ENCODE measurements at regions not wholly inside any gene's neighbourhood (a gene's known extent, or its start where the extent isn't known, plus 50 kb on each side); places are given as distances from the start of the nearest gene placed in this dataset.

DNA sequence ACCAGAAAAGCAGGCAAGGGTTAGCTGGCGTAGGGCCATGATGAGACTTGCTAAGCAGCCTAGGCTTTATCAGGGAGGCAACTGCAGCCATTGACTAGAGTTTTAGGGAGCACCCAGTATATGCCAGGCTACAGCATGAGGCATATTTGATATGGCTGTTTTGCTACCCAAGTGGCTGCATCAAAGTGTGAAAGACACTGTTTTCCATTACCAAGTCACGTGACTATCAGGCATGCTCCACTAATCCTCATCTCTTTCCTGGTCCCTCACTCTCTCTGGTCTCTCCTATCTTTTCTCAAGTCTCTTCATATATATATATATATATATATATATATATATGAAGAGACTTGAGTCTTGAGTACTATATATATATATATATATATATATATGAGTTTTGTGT, 206.7 kb upstream of the POU3F1 start:
- ChIA-PET CTCF (no interaction called here), POLR2A (no interaction called here)
- TF ChIP-seq, protein P1, sequence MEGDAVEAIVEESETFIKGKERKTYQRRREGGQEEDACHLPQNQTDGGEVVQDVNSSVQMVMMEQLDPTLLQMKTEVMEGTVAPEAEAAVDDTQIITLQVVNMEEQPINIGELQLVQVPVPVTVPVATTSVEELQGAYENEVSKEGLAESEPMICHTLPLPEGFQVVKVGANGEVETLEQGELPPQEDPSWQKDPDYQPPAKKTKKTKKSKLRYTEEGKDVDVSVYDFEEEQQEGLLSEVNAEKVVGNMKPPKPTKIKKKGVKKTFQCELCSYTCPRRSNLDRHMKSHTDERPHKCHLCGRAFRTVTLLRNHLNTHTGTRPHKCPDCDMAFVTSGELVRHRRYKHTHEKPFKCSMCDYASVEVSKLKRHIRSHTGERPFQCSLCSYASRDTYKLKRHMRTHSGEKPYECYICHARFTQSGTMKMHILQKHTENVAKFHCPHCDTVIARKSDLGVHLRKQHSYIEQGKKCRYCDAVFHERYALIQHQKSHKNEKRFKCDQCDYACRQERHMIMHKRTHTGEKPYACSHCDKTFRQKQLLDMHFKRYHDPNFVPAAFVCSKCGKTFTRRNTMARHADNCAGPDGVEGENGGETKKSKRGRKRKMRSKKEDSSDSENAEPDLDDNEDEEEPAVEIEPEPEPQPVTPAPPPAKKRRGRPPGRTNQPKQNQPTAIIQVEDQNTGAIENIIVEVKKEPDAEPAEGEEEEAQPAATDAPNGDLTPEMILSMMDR (IDR thresholded peaks at IDR 0.05; ENCODE audit: insufficient read depth, low read length, missing control alignments) = no peak

DNA sequence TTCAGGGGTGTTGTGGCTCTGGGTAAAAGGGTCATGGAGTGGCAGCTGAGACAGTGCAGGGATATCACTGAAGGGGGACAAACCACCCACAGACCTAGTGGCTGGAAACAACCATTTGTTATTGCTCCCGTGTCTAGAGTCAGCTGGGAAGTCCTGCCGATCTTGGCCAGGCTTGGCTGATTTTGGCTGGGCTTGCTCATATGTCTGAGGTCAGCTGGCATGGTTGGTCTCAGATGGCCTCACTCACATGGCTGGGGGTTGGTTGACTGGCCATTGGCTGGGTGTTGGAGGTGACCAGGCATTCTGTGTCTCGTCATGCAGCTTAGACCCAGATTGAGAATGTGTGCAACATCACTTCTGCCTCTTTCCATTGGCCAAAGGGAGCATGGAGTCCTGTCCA, 203.8 kb upstream of the POU3F1 start:
- DNase-seq (ENCODE audit: low read depth, low spot score) = no peak
- TF ChIP-seq, protein P1 (IDR thresholded peaks at IDR 0.05; ENCODE audit: insufficient read depth, low read length, missing control alignments) = no peak
- CTCF ChIA-PET = no interaction called here
- POLR2A ChIA-PET = no interaction called here
- no peak overlapping the region for H3K4me3 ChIP-seq (ENCODE audit: low read depth, low read length)

More for the DNA sequence above, 206.7 kb upstream of the POU3F1 start:
- no peak overlapping the region for H3K4me3 ChIP-seq (ENCODE audit: low read depth, low read length)
- DNase-seq (ENCODE audit: low read depth, low spot score) = no peak

DNA sequence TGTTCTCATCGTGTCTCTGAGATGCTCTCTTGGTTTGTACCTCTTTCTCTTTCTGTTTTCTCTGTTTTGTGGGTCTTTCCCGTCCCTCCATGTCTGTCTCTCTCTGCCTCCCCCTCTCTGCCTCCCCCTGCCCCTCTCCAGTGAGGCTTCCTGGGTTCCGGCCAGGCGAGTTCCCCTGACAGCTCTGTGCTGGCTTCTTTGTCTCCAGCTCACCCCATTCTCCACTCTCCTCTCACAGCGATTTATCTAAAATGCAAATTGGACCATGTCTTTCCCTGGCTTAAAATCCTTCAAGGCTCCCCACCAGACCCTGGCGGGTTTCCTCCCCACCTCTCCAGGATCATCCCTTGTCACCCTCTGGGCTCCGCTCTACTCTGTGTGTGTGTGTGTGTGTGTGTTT, 202.4 kb upstream of the POU3F1 start:
- POLR2A ChIA-PET = no interaction called here
- DNase-seq (ENCODE audit: low read depth, low spot score) = no peak
- CTCF ChIA-PET = no interaction called here
- TF ChIP-seq, protein P1 (IDR thresholded peaks at IDR 0.05; ENCODE audit: insufficient read depth, low read length, missing control alignments) = no peak
- H3K4me3 ChIP-seq (ENCODE audit: low read depth, low read length) = no peak overlapping the region

DNA sequence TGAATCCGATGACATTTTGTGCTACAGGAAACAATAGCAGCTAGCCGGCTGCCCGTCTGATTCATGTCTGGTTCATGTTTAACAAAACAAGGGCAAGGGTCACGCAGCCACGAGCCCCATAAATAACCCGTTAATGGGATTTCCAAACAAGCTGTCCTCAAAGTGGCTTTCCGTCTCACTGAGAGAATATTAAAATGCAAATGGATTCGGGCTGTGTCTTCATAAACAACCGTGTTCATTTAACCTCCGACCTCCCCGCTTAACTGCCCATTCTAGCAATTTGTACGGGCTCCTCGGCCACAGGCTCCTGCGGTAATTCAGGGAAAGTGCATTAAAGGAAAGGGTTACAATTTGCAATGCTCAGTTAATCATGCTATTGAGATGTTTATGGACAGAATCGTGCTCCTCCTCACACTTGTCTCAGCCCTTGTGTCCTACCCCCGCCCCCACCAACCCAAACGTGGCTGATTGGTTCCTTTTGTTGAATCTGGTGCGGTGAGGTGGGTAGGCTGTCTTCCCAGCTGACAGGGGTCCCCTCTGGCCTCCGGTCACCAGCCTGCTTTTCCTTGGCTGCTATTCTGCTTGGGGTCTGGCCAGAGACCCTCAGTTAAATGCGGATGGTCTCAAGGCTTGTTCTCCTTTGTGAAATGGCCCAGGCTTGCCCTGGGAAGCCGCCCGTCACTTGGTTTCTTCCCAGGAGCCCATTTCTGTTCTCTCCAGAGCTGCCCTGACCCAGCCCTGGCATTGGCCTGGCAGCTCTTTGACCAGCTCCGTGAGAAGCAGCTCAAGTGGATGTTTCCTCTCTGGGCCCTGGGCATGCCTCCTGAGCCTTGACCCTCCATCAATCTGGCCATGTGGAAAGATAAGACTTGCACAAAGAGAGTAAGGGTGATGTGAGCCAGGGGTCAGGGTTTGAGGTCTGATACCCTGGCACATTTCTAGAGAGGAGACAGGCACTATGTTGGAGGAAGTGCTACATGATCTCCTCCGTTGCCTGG, 200.7 kb upstream of the POU3F1 start:
- ChIA-PET POLR2A (interaction anchor here (0.8 kb wide), 1 partner anchor 12 kb away, joined by 3 read pairs; no protein-coding TSS in a partner anchor), CTCF (no interaction called here)
- H3K4me3 ChIP-seq (ENCODE audit: low read depth, low read length) = no peak overlapping the region
- TF ChIP-seq, protein P1 (IDR thresholded peaks at IDR 0.05; ENCODE audit: insufficient read depth, low read length, missing control alignments) = no peak
- no peak for DNase-seq (ENCODE audit: low read depth, low spot score)

DNA sequence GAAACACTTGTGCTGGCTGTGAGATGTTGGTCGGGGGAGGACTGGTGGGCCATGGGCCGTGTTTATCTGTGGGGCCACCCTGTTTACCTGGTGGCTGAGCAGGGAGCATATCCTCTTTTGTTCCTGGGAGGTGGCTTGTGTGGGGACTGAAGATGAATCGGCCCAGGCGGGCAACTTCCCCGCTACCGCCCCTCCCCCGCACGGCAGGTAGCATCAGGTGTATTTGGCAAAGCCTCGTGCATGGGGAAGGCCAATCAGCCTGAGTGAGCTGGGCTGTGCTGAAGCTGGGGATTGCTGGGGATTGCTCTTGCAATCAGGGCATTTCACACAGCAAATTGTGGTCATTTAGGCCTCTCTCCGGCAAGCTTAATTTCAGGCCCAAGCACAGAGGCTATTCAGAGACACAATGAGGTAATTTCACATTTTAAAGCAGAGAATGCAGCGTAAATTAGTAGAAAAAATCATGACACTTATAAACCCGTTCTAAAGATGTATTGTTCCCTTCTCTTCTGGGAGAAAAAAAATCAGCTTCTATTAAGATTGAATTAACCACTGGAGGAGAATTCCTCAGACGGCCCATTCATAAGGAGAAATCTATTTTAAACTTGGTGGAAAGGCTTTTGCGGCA, 197.7 kb upstream of the POU3F1 start:
- no peak for DNase-seq (ENCODE audit: low read depth, low spot score)
- no peak overlapping the region for H3K4me3 ChIP-seq (ENCODE audit: low read depth, low read length)
- ChIA-PET CTCF (no interaction called here), POLR2A (no interaction called here)
- TF ChIP-seq, protein P1 (IDR thresholded peaks at IDR 0.05; ENCODE audit: insufficient read depth, low read length, missing control alignments) = no peak

DNA sequence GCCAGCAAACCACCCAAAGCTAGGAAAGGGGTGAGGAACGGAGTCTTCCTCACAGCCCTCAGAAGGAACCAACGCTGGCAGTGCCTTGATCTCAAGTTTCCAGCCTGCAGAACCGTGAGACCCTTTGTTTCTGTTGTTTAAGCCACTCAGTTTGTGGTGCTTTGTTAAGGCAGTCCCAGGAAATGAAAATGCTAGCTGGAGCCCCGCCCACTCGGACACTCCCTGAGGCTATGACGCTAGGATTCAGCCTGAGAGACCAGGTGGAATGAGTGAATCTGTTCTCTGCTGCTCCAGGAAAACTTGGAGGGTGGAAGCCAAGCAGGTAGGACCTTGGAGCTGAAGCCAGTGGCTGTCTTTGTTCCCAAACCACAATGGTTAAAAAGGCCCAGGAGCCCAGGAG, 196.5 kb upstream of the POU3F1 start:
- H3K4me3 ChIP-seq (ENCODE audit: low read depth, low read length) = no peak overlapping the region
- ChIA-PET POLR2A (no interaction called here), CTCF (no interaction called here)
- TF ChIP-seq, protein P1 (IDR thresholded peaks at IDR 0.05; ENCODE audit: insufficient read depth, low read length, missing control alignments) = no peak
- no peak for DNase-seq (ENCODE audit: low read depth, low spot score)
